Ovary (tissue), 7 donors: ENCODE measurements at regions not wholly inside any gene's neighbourhood (a gene's known extent, or its start where the extent isn't known, plus 50 kb on each side); places are given as distances from the start of the nearest gene placed in this dataset.

Experiments
- DNase-seq, 5 donors: peaks; one replicate each; pipeline ENCODE4 v3.0.0-alpha.2; 2019 to 2020
- H3K27ac ChIP-seq, 2 donors: fragments of 200-600 bp; one replicate each; pipeline versions ENCODE4 v1.5.1 to v1.8.0; 2019 to 2022
- H3K27me3 ChIP-seq: fragments of 200-600 bp; one replicate; pipeline ENCODE4 v1.8.0; 2022
- H3K36me3 ChIP-seq: fragments of 200-600 bp; sonication (generic); one replicate; pipeline ENCODE4 v1.5.1; 2019
- H3K4me1 ChIP-seq: one replicate; pipeline ENCODE4 v1.8.1; 2013; ENCODE audit warnings: mild to moderate bottlenecking, moderate library complexity; ENCODE audit not compliant: insufficient read depth
- H3K4me3 ChIP-seq: fragments of 200-600 bp; sonication (generic); one replicate; pipeline ENCODE4 v1.5.1; 2017
- H3K9me3 ChIP-seq, 2 donors: fragments of 200-600 bp in 1 of 2; sonication (generic) in 1 of 2; one replicate each; pipeline versions ENCODE4 v1.5.1 to v1.8.1; 2013 to 2019; ENCODE audit warnings: mild to moderate bottlenecking in 1 of 2, moderate library complexity in 1 of 2
- CTCF ChIP-seq, 3 donors: fragments of 450-650 bp in 2 of 3; fragments of 200-600 bp in 1 of 3; IDR thresholded peaks; one replicate each; pipeline versions ENCODE4 v1.5.1 to v1.8.0; 2016 to 2022; ENCODE audit warnings: antibody characterized with exemption in 3 of 3, mild to moderate bottlenecking in 1 of 3
- EP300 ChIP-seq: sonication (generic); formaldehyde crosslinking; IDR thresholded peaks from one replicate; pipeline ENCODE4 v1.6.1; 2017; ENCODE audit warnings: antibody characterized with exemption
- POLR2A ChIP-seq: fragments of 450-650 bp; IDR thresholded peaks from one replicate; pipeline ENCODE4 v1.6.1; 2017; ENCODE audit warnings: antibody characterized with exemption, mild to moderate bottlenecking, moderate library complexity
- WGBS, 3 donors: extraction: QIAGEN DNeasy Blood & Tissue Kit in 1 of 3; methylation state at CpG; one replicate each; pipeline versions ENCODE4 v1.1.5 to v1.1.7; 2013 to 2017; 5-methylcytosine and 5-hydroxymethylcytosine counted together
- intact Hi-C, 4 donors: fragments of 100-400 bp; cut with DNase I; formaldehyde crosslinking; loops; one replicate each; pipeline versions ENCODE4 v1.11.0 to v1.15.1; 2022 to 2023
- donor health status: DM: no; HTN: no; CAD: no; lungs with moderate emphysema.
- donor health status: DM: no; HTN: no; CAD: no.
- donor health status: Bipolar disorder and iron deficiency.
- donor health status: DM: no; HTN: no; CAD: no.
- donor health status: DM: yes; HTN: yes; CAD: no.

GRCh38 chr2:216996279-216996845 is 136.5 kb upstream of the TNP1 start:
- Histone ChIP-seq H3K4me3 (no peak overlapping the region), H3K27me3 (no peaks in the 10 kb centered on the region), H3K4me1 (peaks cover 21% of the 10 kb centered on the region), H3K9me3 (no peaks in the 10 kb centered on the region), H3K27ac (peak overlapping the region in 1 of 2 donors; percentile 67), H3K36me3 (no peaks in the 10 kb centered on the region)
- 18 to 51% (median 21%) methylated on average over 8 of the region's 8 CpGs for WGBS, 3 donors
- intact Hi-C loops: no loop called here
- no peak for DNase-seq
- TF ChIP-seq EP300: no peak
- TF ChIP-seq CTCF (IDR thresholded peaks at IDR 0.05): no peak
- no peak for TF ChIP-seq POLR2A

GRCh38 chr2:216994353-216994854 is 134.5 kb upstream of the TNP1 start:
- Histone ChIP-seq H3K9me3 (no peaks in the 10 kb centered on the region), H3K4me1 (peaks cover 28% of the 10 kb centered on the region), H3K4me3 (no peak overlapping the region), H3K27me3 (no peaks in the 10 kb centered on the region), H3K36me3 (no peaks in the 10 kb centered on the region), H3K27ac (peak overlapping the region in 1 of 2 donors; percentile 67)
- no peak for TF ChIP-seq POLR2A
- no peak for TF ChIP-seq CTCF (IDR thresholded peaks at IDR 0.05)
- TF ChIP-seq EP300: no peak
- intact Hi-C loops: no loop called here
- 30 to 44% (median 38%) methylated on average over 7 of the region's 7 CpGs for WGBS, 3 donors
- DNase-seq: peak in 4 of 5 donors; percentile 44 to 57 (median 56)

GRCh38 chr2:216992056-216992675 is 132.3 kb upstream of the TNP1 start:
- no peaks in the 10 kb centered on the region for H3K27me3 ChIP-seq
- no peaks in the 10 kb centered on the region for H3K36me3 ChIP-seq
- peaks cover 29% of the 10 kb centered on the region for H3K4me1 ChIP-seq
- WGBS, 3 donors: 63 to 77% (median 73%) methylated on average over 3 of the region's 3 CpGs
- no peaks in the 10 kb centered on the region for H3K9me3 ChIP-seq
- intact Hi-C loops: no loop called here
- H3K4me3 ChIP-seq: no peak overlapping the region
- peak; percentile 57 to 75 (median 67) for DNase-seq
- TF ChIP-seq POLR2A (no peak), EP300 (no peak), CTCF (IDR thresholded peaks at IDR 0.05) (no peak)
- H3K27ac ChIP-seq: peak overlapping the region in 1 of 2 donors; percentile 26

GRCh38 chr2:216991563-216991962 is 131.7 kb upstream of the TNP1 start:
- peak in 4 of 5 donors; percentile 70 to 80 (median 76) for DNase-seq
- H3K27me3 ChIP-seq: no peaks in the 10 kb centered on the region
- intact Hi-C loops: no loop called here

More at GRCh38 chr2:216991563-216991962, 131.7 kb upstream of the TNP1 start:
- WGBS, 3 donors: 0 to 6% (median 4%) methylated on average over 1 of the region's 1 CpG
- TF ChIP-seq CTCF (IDR thresholded peaks at IDR 0.05) (no peak), POLR2A (no peak), EP300 (no peak)
- H3K4me1 ChIP-seq: peaks cover 26% of the 10 kb centered on the region
- no peak overlapping the region for H3K4me3 ChIP-seq
- no peaks in the 10 kb centered on the region for H3K9me3 ChIP-seq
- peak overlapping the region in 1 of 2 donors; percentile 26 for H3K27ac ChIP-seq
- no peaks in the 10 kb centered on the region for H3K36me3 ChIP-seq
